Psoas muscle (tissue), 7 donors: ENCODE measurements at regions not wholly inside any gene's neighbourhood (a gene's known extent, or its start where the extent isn't known, plus 50 kb on each side); places are given as distances from the start of the nearest gene placed in this dataset.

ENCODE experiments used
- ATAC-seq, 4 donors: fragments of 200-7000 bp; cut with Tn5 transposase; one replicate each; pipeline ENCODE4 v1.9.1; 2020; ENCODE audit warnings: moderate library complexity in 3 of 4, mild to moderate bottlenecking in 2 of 4
- DNase-seq, 2 donors: peaks; one replicate each; pipeline ENCODE4 v3.0.0-alpha.2; 2020
- H3K27ac ChIP-seq: fragments of 200-600 bp; one replicate; pipeline ENCODE4 v1.8.0; 2022
- H3K27me3 ChIP-seq, 3 donors: fragments of 200-600 bp in 1 of 3; one replicate each; pipeline versions ENCODE4 v1.6.1 to v1.8.0; 2013 to 2022; ENCODE audit warnings: low read length in 2 of 3, mild to moderate bottlenecking in 2 of 3, moderate library complexity in 1 of 3; ENCODE audit not compliant: insufficient read depth in 3 of 3
- H3K36me3 ChIP-seq, 2 donors: fragments of 200-600 bp in 1 of 2; one replicate each; pipeline versions ENCODE4 v1.6.1 to v1.8.0; 2013 to 2022; ENCODE audit warnings: low read depth in 1 of 2, mild to moderate bottlenecking in 1 of 2, moderate library complexity in 1 of 2; ENCODE audit not compliant: insufficient read depth in 1 of 2
- H3K4me1 ChIP-seq: fragments of 200-600 bp; one replicate; pipeline ENCODE4 v1.8.0; 2022
- H3K4me3 ChIP-seq: fragments of 200-600 bp; one replicate; pipeline ENCODE4 v1.8.0; 2022; ENCODE audit warnings: mild to moderate bottlenecking
- H3K9me3 ChIP-seq: fragments of 200-600 bp; one replicate; pipeline ENCODE4 v1.8.0; 2022
- CTCF ChIP-seq: fragments of 200-600 bp; IDR thresholded peaks from one replicate; pipeline ENCODE4 v1.8.0; 2022; ENCODE audit warnings: antibody characterized with exemption
- WGBS, 3 donors: extraction: QIAGEN DNeasy Blood & Tissue Kit; methylation state at CpG; one replicate each; pipeline versions ENCODE4 v1.1.6 to v1.1.7; 2013; 5-methylcytosine and 5-hydroxymethylcytosine counted together
- intact Hi-C, 2 donors: fragments of 100-400 bp; cut with DNase I; formaldehyde crosslinking; loops; one replicate each; pipeline versions ENCODE4 v1.11.0 to v1.14.2; 2022
- donor health status: healthy with polysubstance abuse.
- donor health status: DM: no; HTN: no; CAD: no; lungs with moderate emphysema.
- donor health status: Bipolar disorder and iron deficiency.
- donor health status: healthy.
- donor health status: DM: yes; HTN: yes; CAD: no.
- donor health status: DM: no; HTN: no; CAD: no.
- donor health status: DM: yes; HTN: yes; CAD: no.

- WGBS, 3 donors: 84 to 93% (median 91%) methylated on average over 3 of the region's 3 CpGs
- intact Hi-C loops: no loop called here
These were observed 432.3 kb downstream of the SUCLG1 start for GRCh38 chr2:84026818-84027217.

GRCh38 chr2:84022810-84023431 lies 436.2 kb downstream of the SUCLG1 start:
- DNase-seq (no peak), ATAC-seq (no peak)
- WGBS, 3 donors: 41 to 44% (median 43%) methylated on average over 5 of the region's 5 CpGs
- H3K27ac ChIP-seq: no peak overlapping the region
- H3K36me3 ChIP-seq: no peaks in the 10 kb centered on the region
- TF ChIP-seq CTCF: peak; percentile 38
- H3K4me1 ChIP-seq: no peaks in the 10 kb centered on the region
- no peak overlapping the region for H3K4me3 ChIP-seq
- intact Hi-C loops: loop anchor here in 1 of 2 donors (5.0 kb wide), 1 partner anchor 284 kb away; no protein-coding TSS in a partner anchor
- H3K9me3 ChIP-seq: no peaks in the 10 kb centered on the region
- H3K27me3 ChIP-seq: no peaks in the 10 kb centered on the region

More at GRCh38 chr2:84026818-84027217, 432.3 kb downstream of the SUCLG1 start:
- no peak for TF ChIP-seq CTCF
- H3K4me3 ChIP-seq: no peak overlapping the region
- H3K9me3 ChIP-seq: no peaks in the 10 kb centered on the region
- no peak overlapping the region for H3K27ac ChIP-seq
- no peaks in the 10 kb centered on the region for H3K4me1 ChIP-seq
- ATAC-seq (no peak), DNase-seq (no peak)
- H3K36me3 ChIP-seq: no peaks in the 10 kb centered on the region
- H3K27me3 ChIP-seq: no peaks in the 10 kb centered on the region

GRCh38 chr2:84017010-84017409 lies 442.1 kb downstream of the SUCLG1 start:
- intact Hi-C loops: no loop called here
- Histone ChIP-seq H3K36me3 (no peaks in the 10 kb centered on the region), H3K4me1 (no peaks in the 10 kb centered on the region), H3K4me3 (no peak overlapping the region), H3K9me3 (no peaks in the 10 kb centered on the region), H3K27me3 (no peaks in the 10 kb centered on the region), H3K27ac (no peak overlapping the region)
- no peak for TF ChIP-seq CTCF
- DNase-seq (no peak), ATAC-seq (no peak)

GRCh38 chr2:84016183-84016582 lies 442.9 kb downstream of the SUCLG1 start:
- WGBS, 3 donors: 89 to 94% (median 90%) methylated on average over 5 of the region's 5 CpGs
- DNase-seq (no peak), ATAC-seq (no peak)
- no peaks in the 10 kb centered on the region for H3K36me3 ChIP-seq
- H3K27me3 ChIP-seq: no peaks in the 10 kb centered on the region
- H3K4me3 ChIP-seq: no peak overlapping the region
- intact Hi-C loops: no loop called here
- no peaks in the 10 kb centered on the region for H3K9me3 ChIP-seq
- H3K4me1 ChIP-seq: no peaks in the 10 kb centered on the region
- TF ChIP-seq CTCF: no peak
- no peak overlapping the region for H3K27ac ChIP-seq

- DNase-seq: no peak
- intact Hi-C loops: no loop called here
- no peak for TF ChIP-seq CTCF
- ATAC-seq: no peak
- no peak overlapping the region for H3K4me3 ChIP-seq
- no peak overlapping the region for H3K27ac ChIP-seq
- H3K4me1 ChIP-seq: no peaks in the 10 kb centered on the region
- WGBS, 3 donors: 83 to 91% (median 90%) methylated on average over 2 of the region's 2 CpGs
- H3K9me3 ChIP-seq: no peaks in the 10 kb centered on the region
- H3K27me3 ChIP-seq: no peaks in the 10 kb centered on the region
- no peaks in the 10 kb centered on the region for H3K36me3 ChIP-seq
These were observed 461.2 kb downstream of the SUCLG1 start for GRCh38 chr2:83997889-83998288.
